GM19467 (cell line): ENCODE measurements at regions not wholly inside any gene's neighbourhood (a gene's known extent, or its start where the extent isn't known, plus 50 kb on each side); places are given as distances from the start of the nearest gene placed in this dataset.

Experiments
- ATAC-seq: cut with Tn5 transposase; IDR thresholded peaks from one replicate; pipeline ENCODE4 v1.9.1; 2021; ENCODE audit warnings: mild to moderate bottlenecking, moderate library complexity; ENCODE audit not compliant: unreplicated experiment

GRCh38 chrX:124818764-124819163, 472.4 kb downstream of the SH2D1A start:
- ATAC-seq = no peak

GRCh38 chrX:124820738-124821137, 474.4 kb downstream of the SH2D1A start:
- ATAC-seq = no peak

- no peak for ATAC-seq
Observed at GRCh38 chrX:124827258-124827845, 481.0 kb downstream of the SH2D1A start.

- ATAC-seq = no peak
Observed at GRCh38 chrX:124829930-124830329, 483.6 kb downstream of the SH2D1A start.

- no peak for ATAC-seq
Observed at GRCh38 chrX:124836786-124837185, 482.9 kb upstream of the TEX13C start.

GRCh38 chrX:124842205-124842604, 477.5 kb upstream of the TEX13C start:
- ATAC-seq = no peak

- no peak for ATAC-seq
Observed at GRCh38 chrX:124860736-124861135, 458.9 kb upstream of the TEX13C start.

GRCh38 chrX:124862301-124862700, 457.4 kb upstream of the TEX13C start:
- no peak for ATAC-seq

GRCh38 chrX:124863303-124863702, 456.4 kb upstream of the TEX13C start:
- ATAC-seq = no peak

GRCh38 chrX:124887572-124887971, 432.1 kb upstream of the TEX13C start:
- no peak for ATAC-seq

- no peak for ATAC-seq
Observed at GRCh38 chrX:124895947-124896346, 423.7 kb upstream of the TEX13C start.

- no peak for ATAC-seq
Observed at GRCh38 chrX:124902953-124903352, 416.7 kb upstream of the TEX13C start.

- no peak for ATAC-seq
Observed at GRCh38 chrX:124910611-124911010, 409.1 kb upstream of the TEX13C start.

- no peak for ATAC-seq
Observed at GRCh38 chrX:124917011-124917410, 402.7 kb upstream of the TEX13C start.

- ATAC-seq = no peak
Observed at GRCh38 chrX:124925681-124926080, 394.0 kb upstream of the TEX13C start.

- ATAC-seq = no peak
Observed at GRCh38 chrX:124931241-124931640, 388.4 kb upstream of the TEX13C start.

GRCh38 chrX:124931958-124932357, 387.7 kb upstream of the TEX13C start:
- ATAC-seq = no peak

GRCh38 chrX:124938715-124939114, 381.0 kb upstream of the TEX13C start:
- no peak for ATAC-seq

- ATAC-seq = no peak
Observed at GRCh38 chrX:124940531-124940930, 379.1 kb upstream of the TEX13C start.

GRCh38 chrX:124954402-124954801, 365.3 kb upstream of the TEX13C start:
- ATAC-seq = no peak

GRCh38 chrX:124960454-124960853, 359.2 kb upstream of the TEX13C start:
- no peak for ATAC-seq

- no peak for ATAC-seq
Observed at GRCh38 chrX:124963717-124964116, 356.0 kb upstream of the TEX13C start, which contains the start of gene TENM1. TENM1 (minus strand) TSS chrX:124963817.

- ATAC-seq = no peak
Observed at GRCh38 chrX:124975456-124975855, 344.2 kb upstream of the TEX13C start.
